Left lung (tissue), 4 donors: ENCODE measurements at regions not wholly inside any gene's neighbourhood (a gene's known extent, or its start where the extent isn't known, plus 50 kb on each side); places are given as distances from the start of the nearest gene placed in this dataset.

Experiments
- ATAC-seq: fragments of 200-7000 bp; cut with Tn5 transposase; one replicate; pipeline ENCODE4 v1.9.1; 2020; ENCODE audit warnings: moderate library complexity
- DNase-seq, 4 donors: peaks; one replicate each; pipeline ENCODE4 v3.0.0-alpha.2; 2013 to 2020
- H3K27ac ChIP-seq, 2 donors: fragments of 200-600 bp; sonication (generic) in 1 of 2; one replicate each; pipeline versions ENCODE4 v1.5.0 to v1.8.0; 2020 to 2021
- H3K27me3 ChIP-seq, 2 donors: fragments of 200-600 bp; sonication (generic) in 1 of 2; one replicate each; pipeline versions ENCODE4 v1.5.0 to v1.8.0; 2020 to 2021
- H3K36me3 ChIP-seq, 2 donors: fragments of 200-600 bp; sonication (generic) in 1 of 2; one replicate each; pipeline versions ENCODE4 v1.5.0 to v1.8.0; 2020 to 2021
- H3K4me1 ChIP-seq, 2 donors: fragments of 200-600 bp; one replicate each; pipeline ENCODE4 v1.8.0; 2021
- H3K4me3 ChIP-seq, 2 donors: fragments of 200-600 bp; sonication (generic) in 1 of 2; one replicate each; pipeline versions ENCODE4 v1.5.0 to v1.8.0; 2020 to 2021; ENCODE audit warnings: mild to moderate bottlenecking in 1 of 2
- H3K9me3 ChIP-seq, 2 donors: fragments of 200-600 bp; sonication (generic) in 1 of 2; one replicate each; pipeline versions ENCODE4 v1.5.0 to v1.8.0; 2020 to 2021
- CTCF ChIP-seq, 2 donors: fragments of 200-600 bp; sonication (generic) in 1 of 2; IDR thresholded peaks; one replicate each; pipeline versions ENCODE4 v1.5.0 to v1.8.0; 2021; ENCODE audit warnings: antibody characterized with exemption in 2 of 2
- intact Hi-C, 2 donors: fragments of 100-400 bp; cut with DNase I; formaldehyde crosslinking; loops; one replicate each; pipeline versions ENCODE4 v1.11.2 to v1.14.2; 2022
- donor health status: DM: no; HTN: yes; CAD: no.
- donor health status: DM: no; HTN: no; CAD: no.

- TF ChIP-seq CTCF (IDR thresholded peaks at IDR 0.05), result no peak
- H3K36me3 ChIP-seq, result no peaks in the 10 kb centered on the region
- H3K9me3 ChIP-seq, result no peaks in the 10 kb centered on the region
- H3K27me3 ChIP-seq, result no peaks in the 10 kb centered on the region
- no peak for DNase-seq
- H3K4me1 ChIP-seq, result no peaks in the 10 kb centered on the region
- ATAC-seq, result no peak
- no peak overlapping the region for H3K4me3 ChIP-seq
- no peak overlapping the region for H3K27ac ChIP-seq
- intact Hi-C loops, result no loop called here
These were observed 402.5 kb upstream of the DDX18 start for GRCh38 chr2:117411983-117412382.

- intact Hi-C loops, result no loop called here
- H3K4me1 ChIP-seq, result no peaks in the 10 kb centered on the region
- ATAC-seq (no peak), DNase-seq (no peak)
- H3K27me3 ChIP-seq, result no peaks in the 10 kb centered on the region
- H3K4me3 ChIP-seq, result no peak overlapping the region
- H3K9me3 ChIP-seq, result no peaks in the 10 kb centered on the region
- no peak overlapping the region for H3K27ac ChIP-seq
- TF ChIP-seq CTCF (IDR thresholded peaks at IDR 0.05), result no peak
- no peaks in the 10 kb centered on the region for H3K36me3 ChIP-seq
These were observed 381.7 kb upstream of the DDX18 start for GRCh38 chr2:117432746-117433145.

- Histone ChIP-seq H3K9me3 (no peaks in the 10 kb centered on the region), H3K4me3 (no peak overlapping the region), H3K4me1 (no peaks in the 10 kb centered on the region), H3K27me3 (no peaks in the 10 kb centered on the region), H3K36me3 (no peaks in the 10 kb centered on the region), H3K27ac (no peak overlapping the region)
- DNase-seq, result no peak
- no peak for ATAC-seq
- intact Hi-C loops, result no loop called here
- no peak for TF ChIP-seq CTCF (IDR thresholded peaks at IDR 0.05)
These were observed 377.8 kb upstream of the DDX18 start for GRCh38 chr2:117436697-117437096.

- intact Hi-C loops, result no loop called here
- Histone ChIP-seq H3K4me1 (no peaks in the 10 kb centered on the region), H3K4me3 (no peak overlapping the region), H3K36me3 (no peaks in the 10 kb centered on the region), H3K27me3 (no peaks in the 10 kb centered on the region), H3K27ac (no peak overlapping the region), H3K9me3 (no peaks in the 10 kb centered on the region)
- ATAC-seq (peak; percentile 55), DNase-seq (peak in 1 of 4 donors; percentile 20)
- TF ChIP-seq CTCF (IDR thresholded peaks at IDR 0.05), result peak; percentile 37 to 46
These were observed 344.0 kb upstream of the DDX18 start for GRCh38 chr2:117470311-117471095.

- H3K27ac ChIP-seq, result no peak overlapping the region
- H3K27me3 ChIP-seq, result no peaks in the 10 kb centered on the region
- intact Hi-C loops, result no loop called here
- H3K4me1 ChIP-seq, result no peaks in the 10 kb centered on the region
- no peaks in the 10 kb centered on the region for H3K36me3 ChIP-seq
- no peak overlapping the region for H3K4me3 ChIP-seq
- ATAC-seq, result no peak
- TF ChIP-seq CTCF (IDR thresholded peaks at IDR 0.05), result no peak
- peaks cover 0 to 38% of the 10 kb centered on the region in 2 donors for H3K9me3 ChIP-seq
- no peak for DNase-seq
These were observed 332.9 kb upstream of the DDX18 start for GRCh38 chr2:117481608-117482007.
